ENCODE measurements at regions not wholly inside any gene's neighbourhood (a gene's known extent, or its start where the extent isn't known, plus 50 kb on each side); places are given as distances from the start of the nearest gene placed in this dataset.
"Not testable (repeated sequence)": the region's sequence is repeated elsewhere in the genome, so short reads cannot be mapped to it uniquely, and the experiment has no call there.

GRCh38 chr14:70239802-70240201 lies 51.1 kb upstream of the SLC8A3 start:
- Histone ChIP-seq H3K9me3 (ENCODE audit: control insufficient read depth, insufficient read depth, low read length) (peaks cover under 1% of the 10 kb centered on the region; the same call in 1 of the 2 replicates), H3K27me3 (ENCODE audit: control insufficient read depth, insufficient read depth, low read length) (no peaks in the 10 kb centered on the region), H3K4me3 (ENCODE audit: low read depth, low read length) (no peak overlapping the region), H3K27ac (ENCODE audit: low read depth, low read length) (no peak overlapping the region)
- POLR2A ChIA-PET, result no interaction called here
- TF ChIP-seq CTCF (IDR thresholded peaks at IDR 0.05; ENCODE audit: low read depth, low read length), result no peak
- DNase-seq (ENCODE audit: low read depth, low spot score), result no peak
- CTCF ChIA-PET, result no interaction called here

- DNase-seq (ENCODE audit: low read depth, low spot score); H3K27ac ChIP-seq (ENCODE audit: low read depth, low read length); H3K9me3 ChIP-seq (ENCODE audit: control insufficient read depth, insufficient read depth, low read length); POLR2A ChIA-PET; CTCF ChIA-PET; H3K4me3 ChIP-seq (ENCODE audit: low read depth, low read length); H3K27me3 ChIP-seq (ENCODE audit: control insufficient read depth, insufficient read depth, low read length): not testable (repeated sequence)
These were observed 49.9 kb upstream of the SLC8A3 start for GRCh38 chr14:70238635-70239034.
